Neutrophil (primary cell): ENCODE measurements at regions not wholly inside any gene's neighbourhood (a gene's known extent, or its start where the extent isn't known, plus 50 kb on each side); places are given as distances from the start of the nearest gene placed in this dataset.

ENCODE experiments used
- H3K27ac ChIP-seq: fragments of 200-600 bp; sonication (generic); 2 replicates; pipeline ENCODE4 v1.5.1; 2016; ENCODE audit warnings: mild to moderate bottlenecking, moderate library complexity
- H3K27me3 ChIP-seq: fragments of 200-600 bp; sonication (generic); 2 replicates; pipeline ENCODE4 v1.6.0; 2016; ENCODE audit warnings: mild to moderate bottlenecking
- H3K36me3 ChIP-seq: fragments of 200-600 bp; sonication (generic); 2 replicates; pipeline ENCODE4 v1.5.1; 2017
- H3K4me1 ChIP-seq, 2 experiments: fragments of 200-600 bp in 1 of 2; sonication (generic) in 1 of 2; 1 replicate in 1 of 2; 2 replicates in 1 of 2; pipeline versions ENCODE4 v1.5.1 to v1.6.1; 2013 to 2016; ENCODE audit warnings: low read depth in 1 of 2, low read length in 1 of 2, mild to moderate bottlenecking in 1 of 2, moderate library complexity in 1 of 2; ENCODE audit not compliant: control insufficient read depth in 1 of 2, insufficient read depth in 1 of 2
- H3K4me3 ChIP-seq, 2 experiments: fragments of 200-600 bp in 1 of 2; sonication (generic) in 1 of 2; 1 replicate in 1 of 2; 2 replicates in 1 of 2; pipeline ENCODE4 v1.5.1; 2013 to 2016; ENCODE audit warnings: low read depth in 1 of 2, low read length in 1 of 2, mild to moderate bottlenecking in 1 of 2, moderate library complexity in 1 of 2
- H3K9me3 ChIP-seq: fragments of 200-600 bp; sonication (generic); 2 replicates; pipeline ENCODE4 v1.5.1; 2016
- TF ChIP-seq, protein P1 (sequence below): fragments of 200-600 bp; sonication (generic); IDR thresholded peaks from 2 replicates; pipeline ENCODE4 v1.5.1; 2016; ENCODE audit warnings: antibody characterized with exemption

DNA sequence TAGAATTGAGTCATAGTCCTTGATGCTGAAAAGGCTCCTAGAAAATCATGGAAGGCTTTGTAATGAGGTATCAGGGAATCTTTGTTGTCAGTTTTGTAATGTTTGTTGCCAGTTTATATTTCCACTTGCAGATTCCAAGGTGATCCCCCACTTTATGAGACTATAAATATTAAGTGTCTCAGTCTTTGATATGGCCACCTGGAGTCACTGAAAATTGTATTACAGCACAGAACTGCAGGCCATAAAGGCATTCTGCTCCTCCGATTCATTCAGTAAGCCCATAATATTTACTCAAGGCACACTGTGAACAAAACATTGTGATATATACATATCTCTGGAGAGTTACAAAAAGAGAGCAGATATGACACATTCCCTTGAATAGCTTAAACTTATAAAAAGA is 457.8 kb upstream of the ZNF385D start:
- TF ChIP-seq, protein P1, sequence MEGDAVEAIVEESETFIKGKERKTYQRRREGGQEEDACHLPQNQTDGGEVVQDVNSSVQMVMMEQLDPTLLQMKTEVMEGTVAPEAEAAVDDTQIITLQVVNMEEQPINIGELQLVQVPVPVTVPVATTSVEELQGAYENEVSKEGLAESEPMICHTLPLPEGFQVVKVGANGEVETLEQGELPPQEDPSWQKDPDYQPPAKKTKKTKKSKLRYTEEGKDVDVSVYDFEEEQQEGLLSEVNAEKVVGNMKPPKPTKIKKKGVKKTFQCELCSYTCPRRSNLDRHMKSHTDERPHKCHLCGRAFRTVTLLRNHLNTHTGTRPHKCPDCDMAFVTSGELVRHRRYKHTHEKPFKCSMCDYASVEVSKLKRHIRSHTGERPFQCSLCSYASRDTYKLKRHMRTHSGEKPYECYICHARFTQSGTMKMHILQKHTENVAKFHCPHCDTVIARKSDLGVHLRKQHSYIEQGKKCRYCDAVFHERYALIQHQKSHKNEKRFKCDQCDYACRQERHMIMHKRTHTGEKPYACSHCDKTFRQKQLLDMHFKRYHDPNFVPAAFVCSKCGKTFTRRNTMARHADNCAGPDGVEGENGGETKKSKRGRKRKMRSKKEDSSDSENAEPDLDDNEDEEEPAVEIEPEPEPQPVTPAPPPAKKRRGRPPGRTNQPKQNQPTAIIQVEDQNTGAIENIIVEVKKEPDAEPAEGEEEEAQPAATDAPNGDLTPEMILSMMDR: no peak
- Histone ChIP-seq H3K4me1 (no peaks in the 10 kb centered on the region), H3K4me3 (no peak overlapping the region), H3K36me3 (no peaks in the 10 kb centered on the region), H3K9me3 (no peaks in the 10 kb centered on the region), H3K27me3 (no peaks in the 10 kb centered on the region), H3K27ac (no peak overlapping the region)

DNA sequence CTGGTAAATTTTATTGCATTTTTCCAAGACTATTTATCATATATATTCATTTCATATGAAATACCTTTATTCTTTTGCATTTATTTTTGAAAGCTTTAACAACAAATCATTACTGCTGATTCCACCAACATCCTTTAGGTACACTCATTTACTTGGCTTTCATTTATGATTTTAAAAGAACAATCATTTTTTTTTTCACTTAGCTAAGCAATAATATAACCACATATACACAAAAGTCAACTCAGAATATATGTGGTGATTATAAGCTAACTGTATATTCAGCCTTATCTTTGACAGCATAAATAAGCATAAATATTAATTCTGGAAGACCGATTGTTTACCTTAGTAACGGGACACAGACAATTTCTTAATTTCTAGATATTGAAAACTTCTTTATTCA is 458.6 kb upstream of the ZNF385D start:
- Histone ChIP-seq H3K27me3 (no peaks in the 10 kb centered on the region), H3K9me3 (no peaks in the 10 kb centered on the region), H3K4me3 (no peak overlapping the region), H3K4me1 (no peaks in the 10 kb centered on the region), H3K27ac (no peak overlapping the region), H3K36me3 (no peaks in the 10 kb centered on the region)
- TF ChIP-seq, protein P1: no peak

DNA sequence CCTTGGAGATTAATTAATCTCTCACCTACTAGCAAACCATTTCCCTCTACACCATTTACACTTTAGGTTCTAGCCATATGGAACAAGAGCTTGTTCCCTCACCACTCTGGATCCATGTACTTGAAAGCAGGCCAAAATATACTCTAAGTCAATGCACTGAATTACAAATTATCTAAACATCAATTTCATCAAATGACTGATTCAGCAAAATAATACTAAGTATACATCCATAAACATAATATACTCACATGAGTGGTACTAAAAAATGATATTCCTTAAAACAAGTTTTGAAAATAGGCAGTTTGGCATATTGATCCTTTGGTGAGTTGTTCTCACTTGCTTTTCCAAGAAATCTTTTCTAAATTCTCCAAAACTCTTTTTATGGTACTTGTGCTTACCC is 459.7 kb upstream of the ZNF385D start:
- TF ChIP-seq, protein P1: no peak
- Histone ChIP-seq H3K36me3 (no peaks in the 10 kb centered on the region), H3K27ac (no peak overlapping the region), H3K4me1 (no peaks in the 10 kb centered on the region), H3K27me3 (no peaks in the 10 kb centered on the region), H3K4me3 (no peak overlapping the region), H3K9me3 (no peaks in the 10 kb centered on the region)

DNA sequence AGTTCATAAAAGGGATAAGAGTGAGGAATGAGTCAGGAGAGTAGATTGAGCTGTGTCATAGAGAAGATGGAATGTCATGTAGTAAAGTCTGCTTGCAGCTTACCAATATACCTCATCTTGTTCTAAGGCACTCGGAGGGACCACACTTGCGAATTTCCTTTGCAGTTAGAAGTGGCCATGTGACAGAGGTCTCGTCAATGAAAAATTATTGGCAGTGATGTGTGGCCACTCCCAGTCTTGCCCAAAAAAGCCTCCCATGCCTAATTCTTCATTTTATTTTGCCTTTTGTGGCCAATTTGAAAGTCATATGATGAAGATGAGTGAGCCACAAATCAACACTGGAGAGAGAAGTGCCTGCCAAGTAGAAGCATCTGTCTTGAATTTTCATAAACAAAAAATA is 465.6 kb upstream of the ZNF385D start:
- H3K27ac ChIP-seq: no peak overlapping the region
- no peaks in the 10 kb centered on the region for H3K27me3 ChIP-seq
- no peaks in the 10 kb centered on the region for H3K9me3 ChIP-seq
- no peaks in the 10 kb centered on the region for H3K4me1 ChIP-seq
- TF ChIP-seq, protein P1: no peak
- H3K36me3 ChIP-seq: no peaks in the 10 kb centered on the region
- no peak overlapping the region for H3K4me3 ChIP-seq

DNA sequence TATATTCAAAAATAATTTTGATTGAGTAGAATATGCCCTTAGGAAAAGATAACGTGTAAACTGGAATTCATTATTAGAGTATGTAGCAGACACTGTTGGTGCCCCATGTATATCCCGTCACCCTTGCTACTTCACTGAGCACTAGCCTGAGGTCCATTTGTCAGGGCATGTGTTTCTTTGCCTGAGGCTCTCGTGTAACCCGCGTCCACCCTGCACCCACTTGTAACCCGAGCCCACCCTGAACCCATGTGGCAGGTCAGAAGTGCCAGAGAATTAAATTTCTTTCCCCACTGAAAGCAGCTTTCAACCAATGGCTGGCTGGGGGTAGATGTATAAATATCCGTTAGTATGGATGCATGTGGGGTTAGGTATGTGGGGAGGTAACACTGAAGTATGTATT is 474.2 kb upstream of the ZNF385D start:
- no peaks in the 10 kb centered on the region for H3K9me3 ChIP-seq
- TF ChIP-seq, protein P1: no peak
- H3K36me3 ChIP-seq: no peaks in the 10 kb centered on the region

DNA sequence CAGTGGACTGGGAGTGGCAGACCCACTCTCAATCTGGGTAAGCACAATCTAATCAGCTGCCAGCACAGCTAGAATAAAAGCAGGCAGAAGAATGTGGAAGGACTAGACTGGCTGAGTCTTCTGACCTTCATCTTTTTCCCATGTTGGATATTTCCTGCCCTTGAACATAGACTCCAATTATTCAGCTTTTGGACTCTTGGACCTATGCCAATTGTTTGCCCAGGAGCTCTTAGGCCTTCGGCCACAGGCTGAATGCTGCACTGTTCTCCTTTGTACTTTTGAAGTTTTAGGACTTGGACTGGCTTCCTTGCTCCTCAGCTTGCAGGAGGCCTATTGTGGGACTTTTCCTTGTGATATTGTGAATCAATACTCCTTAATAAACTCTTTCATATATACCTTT is 477.7 kb upstream of the ZNF385D start:
- Histone ChIP-seq H3K36me3 (no peaks in the 10 kb centered on the region), H3K9me3 (no peaks in the 10 kb centered on the region), H3K27me3 (no peaks in the 10 kb centered on the region), H3K4me1 (no peaks in the 10 kb centered on the region), H3K4me3 (no peak overlapping the region), H3K27ac (no peak overlapping the region)
- TF ChIP-seq, protein P1: no peak

More for the DNA sequence above, 474.2 kb upstream of the ZNF385D start:
- Histone ChIP-seq H3K4me3 (no peak overlapping the region), H3K4me1 (no peaks in the 10 kb centered on the region), H3K27ac (no peak overlapping the region), H3K27me3 (no peaks in the 10 kb centered on the region)
